ENCODE measurements at regions not wholly inside any gene's neighbourhood (a gene's known extent, or its start where the extent isn't known, plus 50 kb on each side); places are given as distances from the start of the nearest gene placed in this dataset.
A peak's percentile ranks its signal among the peaks of the same experiment; 100 is the strongest.
"Not testable (repeated sequence)": the region's sequence is repeated elsewhere in the genome, so short reads cannot be mapped to it uniquely, and the experiment has no call there.

- Histone ChIP-seq H3K36me3 (ENCODE audit: control insufficient read depth, insufficient read depth, low read length) (no peaks in the 10 kb centered on the region), H3K27me3 (ENCODE audit: control insufficient read depth, insufficient read depth, low read length) (no peaks in the 10 kb centered on the region), H3K4me3 (ENCODE audit: low read depth, low read length) (no peak overlapping the region)
- peak; percentile 43 for DNase-seq (ENCODE audit: low read depth)
- TF ChIP-seq CTCF (IDR thresholded peaks at IDR 0.05; ENCODE audit: insufficient read depth, low read length, poor library complexity, severe bottlenecking) = peak; percentile 88
Observed at GRCh38 chr15:89017370-89018066, 70.7 kb upstream of the ABHD2 start.

- H3K36me3 ChIP-seq (ENCODE audit: control insufficient read depth, insufficient read depth, low read length) = no peaks in the 10 kb centered on the region
- no peak overlapping the region for H3K4me3 ChIP-seq (ENCODE audit: low read depth, low read length)
- no peak for TF ChIP-seq CTCF (IDR thresholded peaks at IDR 0.05; ENCODE audit: insufficient read depth, low read length, poor library complexity, severe bottlenecking)
- no peak for DNase-seq (ENCODE audit: low read depth)
- H3K27me3 ChIP-seq (ENCODE audit: control insufficient read depth, insufficient read depth, low read length) = no peaks in the 10 kb centered on the region
Observed at GRCh38 chr15:89018207-89018606, 70.0 kb upstream of the ABHD2 start.

GRCh38 chr15:89019436-89019835 lies 68.8 kb upstream of the ABHD2 start:
- Histone ChIP-seq H3K36me3 (ENCODE audit: control insufficient read depth, insufficient read depth, low read length) (no peaks in the 10 kb centered on the region), H3K27me3 (ENCODE audit: control insufficient read depth, insufficient read depth, low read length) (no peaks in the 10 kb centered on the region), H3K4me3 (ENCODE audit: low read depth, low read length) (no peak overlapping the region)
- TF ChIP-seq CTCF (IDR thresholded peaks at IDR 0.05; ENCODE audit: insufficient read depth, low read length, poor library complexity, severe bottlenecking) = no peak
- DNase-seq (ENCODE audit: low read depth) = no peak

- Histone ChIP-seq H3K36me3 (ENCODE audit: control insufficient read depth, insufficient read depth, low read length) (no peaks in the 10 kb centered on the region), H3K4me3 (ENCODE audit: low read depth, low read length) (no peak overlapping the region), H3K27me3 (ENCODE audit: control insufficient read depth, insufficient read depth, low read length) (no peaks in the 10 kb centered on the region)
- TF ChIP-seq CTCF (IDR thresholded peaks at IDR 0.05; ENCODE audit: insufficient read depth, low read length, poor library complexity, severe bottlenecking) = no peak
- DNase-seq (ENCODE audit: low read depth) = no peak
Observed at GRCh38 chr15:89021224-89021623, 67.0 kb upstream of the ABHD2 start.

- not testable (repeated sequence) for DNase-seq (ENCODE audit: low read depth); H3K36me3 ChIP-seq (ENCODE audit: control insufficient read depth, insufficient read depth, low read length); H3K27me3 ChIP-seq (ENCODE audit: control insufficient read depth, insufficient read depth, low read length); H3K4me3 ChIP-seq (ENCODE audit: low read depth, low read length)
Observed at GRCh38 chr15:89021886-89022285, 66.4 kb upstream of the ABHD2 start.

- Histone ChIP-seq H3K36me3 (ENCODE audit: control insufficient read depth, insufficient read depth, low read length) (no peaks in the 10 kb centered on the region), H3K4me3 (ENCODE audit: low read depth, low read length) (no peak overlapping the region), H3K27me3 (ENCODE audit: control insufficient read depth, insufficient read depth, low read length) (no peaks in the 10 kb centered on the region)
- no peak for TF ChIP-seq CTCF (IDR thresholded peaks at IDR 0.05; ENCODE audit: insufficient read depth, low read length, poor library complexity, severe bottlenecking)
- DNase-seq (ENCODE audit: low read depth) = no peak
Observed at GRCh38 chr15:89023311-89023961, 64.8 kb upstream of the ABHD2 start.

Measured in kidney epithelial cell (primary cell).